Dendritic cell treated with granulocyte-macrophage colony-stimulating factor and Interleukin-4, amounts not matched to agents 40 ng/mL and 50 ng/mL, for 4 days (primary cell): ENCODE measurements at regions not wholly inside any gene's neighbourhood (a gene's known extent, or its start where the extent isn't known, plus 50 kb on each side); places are given as distances from the start of the nearest gene placed in this dataset.

Experiments used
- H3K27ac Mint-ChIP-seq: one replicate; pipeline ENCODE4 v1.8.0; 2022; ENCODE audit warnings: mild to moderate bottlenecking, mixed read lengths
- H3K27me3 Mint-ChIP-seq: one replicate; pipeline ENCODE4 v1.8.0; 2022; ENCODE audit warnings: mild to moderate bottlenecking, mixed read lengths
- H3K36me3 Mint-ChIP-seq: one replicate; pipeline ENCODE4 v1.8.0; 2022; ENCODE audit warnings: low read depth, mixed read lengths
- H3K4me1 Mint-ChIP-seq: one replicate; pipeline ENCODE4 v1.8.0; 2022; ENCODE audit warnings: low read depth, mixed read lengths
- H3K4me3 Mint-ChIP-seq: one replicate; pipeline ENCODE4 v1.8.0; 2022; ENCODE audit warnings: mild to moderate bottlenecking, moderate library complexity, mixed read lengths
- H3K9me3 Mint-ChIP-seq: one replicate; pipeline ENCODE4 v1.8.0; 2022; ENCODE audit warnings: mixed read lengths
- intact Hi-C: fragments of 100-400 bp; cut with micrococcal nuclease; formaldehyde crosslinking; loops from one replicate; pipeline ENCODE4 v1.15.0; 2022

DNA sequence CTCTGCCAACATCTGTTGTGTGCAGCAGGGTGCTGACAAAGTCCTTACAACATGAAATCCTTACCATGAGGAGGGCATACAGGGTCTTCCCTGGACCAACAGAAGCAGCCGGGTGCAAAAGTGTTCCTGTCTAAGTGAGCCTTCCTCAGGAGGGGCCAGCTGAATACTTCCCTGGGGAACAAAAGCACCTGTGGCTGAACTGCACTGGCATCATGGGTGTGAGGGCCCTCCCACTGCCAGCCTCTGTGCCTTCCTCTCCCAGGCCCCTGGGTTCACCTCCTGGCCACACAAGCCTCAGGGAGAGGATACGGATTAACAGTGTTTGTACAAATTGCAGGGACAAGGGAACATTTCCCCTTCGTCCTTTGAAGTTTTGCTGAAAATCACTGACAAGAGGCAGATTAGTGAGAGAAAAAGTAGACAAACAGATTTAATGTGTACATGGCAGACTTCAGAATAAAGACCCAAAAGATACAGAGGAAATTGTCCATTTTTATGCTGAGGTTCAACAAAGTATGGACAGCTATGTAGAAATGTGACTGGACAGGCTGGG lies 91.0 kb upstream of the PPM1J start:
- H3K27ac Mint-ChIP-seq = no peak overlapping the region
- peaks cover 38% of the 10 kb centered on the region for H3K27me3 Mint-ChIP-seq
- H3K9me3 Mint-ChIP-seq = no peaks in the 10 kb centered on the region
- intact Hi-C loops = loop anchor here (5.0 kb wide), 2 partner anchors 36 to 76 kb away; no protein-coding TSS in a partner anchor
- peaks cover 29% of the 10 kb centered on the region for H3K4me1 Mint-ChIP-seq
- H3K36me3 Mint-ChIP-seq = no peaks in the 10 kb centered on the region
- H3K4me3 Mint-ChIP-seq = no peak overlapping the region

GRCh38 chr1:112805155-112805853 lies 90.2 kb upstream of the PPM1J start:
- Mint-ChIP-seq H3K36me3 (no peaks in the 10 kb centered on the region), H3K27ac (no peak overlapping the region), H3K4me3 (no peak overlapping the region), H3K9me3 (no peaks in the 10 kb centered on the region), H3K4me1 (peaks cover 26% of the 10 kb centered on the region), H3K27me3 (peaks cover 29% of the 10 kb centered on the region)
- intact Hi-C loops = loop anchor here (5.0 kb wide), 2 partner anchors 37 to 77 kb away; no protein-coding TSS in a partner anchor

- no peaks in the 10 kb centered on the region for H3K36me3 Mint-ChIP-seq
- H3K4me1 Mint-ChIP-seq = peaks cover 14% of the 10 kb centered on the region
- H3K9me3 Mint-ChIP-seq = no peaks in the 10 kb centered on the region
- H3K4me3 Mint-ChIP-seq = no peak overlapping the region
- H3K27ac Mint-ChIP-seq = no peak overlapping the region
- peaks cover 26% of the 10 kb centered on the region for H3K27me3 Mint-ChIP-seq
- intact Hi-C loops = loop anchor here (1.0 kb wide), 1 partner anchor 88 kb away; no protein-coding TSS in a partner anchor
Observed at GRCh38 chr1:112803906-112804762, 89.0 kb upstream of the PPM1J start.

DNA sequence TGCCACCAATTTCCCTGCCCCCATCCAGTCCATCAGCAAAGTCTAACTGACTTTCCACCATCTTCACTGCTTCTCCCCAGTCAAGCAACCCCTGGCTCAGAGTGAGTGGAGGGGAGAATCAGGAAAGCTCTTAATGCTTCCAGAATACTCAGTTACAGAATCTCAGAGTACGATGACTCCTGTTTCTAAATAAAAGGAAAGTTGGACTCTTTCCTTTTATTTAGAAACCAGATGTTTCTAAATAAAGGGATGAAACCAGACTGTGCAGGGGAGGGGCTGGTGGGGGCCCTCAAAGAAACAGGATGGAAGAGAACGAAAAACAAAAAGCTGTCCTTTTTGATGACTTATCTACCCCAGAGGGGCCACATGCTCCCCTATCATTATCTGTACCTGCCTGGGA lies 85.2 kb upstream of the PPM1J start:
- intact Hi-C loops = no loop called here
- H3K27ac Mint-ChIP-seq = no peak overlapping the region
- peaks cover 11% of the 10 kb centered on the region for H3K4me1 Mint-ChIP-seq
- H3K36me3 Mint-ChIP-seq = no peaks in the 10 kb centered on the region
- H3K4me3 Mint-ChIP-seq = no peak overlapping the region
- H3K9me3 Mint-ChIP-seq = no peaks in the 10 kb centered on the region
- H3K27me3 Mint-ChIP-seq = peaks cover 17% of the 10 kb centered on the region

DNA sequence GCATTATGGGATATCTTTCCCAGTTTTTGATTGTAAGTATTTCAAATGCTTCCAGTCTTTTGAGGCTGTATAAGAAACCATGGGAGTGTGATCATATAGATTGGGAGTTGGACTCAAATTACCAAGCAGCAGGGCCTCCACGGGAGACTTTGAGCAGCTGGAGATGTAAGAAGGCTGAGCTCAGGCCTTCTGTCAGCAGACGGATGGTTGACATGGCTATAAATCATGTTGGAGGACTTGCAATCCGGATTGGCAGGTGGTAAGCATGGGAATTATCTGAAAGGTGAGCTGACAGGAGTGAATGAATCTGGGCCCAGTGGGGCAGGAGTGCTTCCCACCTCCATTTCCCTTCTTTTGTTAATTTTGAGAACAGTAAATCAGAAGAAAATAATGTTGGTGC lies 83.2 kb upstream of the PPM1J start:
- no peaks in the 10 kb centered on the region for H3K36me3 Mint-ChIP-seq
- no peaks in the 10 kb centered on the region for H3K9me3 Mint-ChIP-seq
- peaks cover 20% of the 10 kb centered on the region for H3K4me1 Mint-ChIP-seq
- H3K27me3 Mint-ChIP-seq = peaks cover 8% of the 10 kb centered on the region
- intact Hi-C loops = loop anchor here (10.0 kb wide), 1 partner anchor 413 kb away; no protein-coding TSS in a partner anchor
- H3K4me3 Mint-ChIP-seq = no peak overlapping the region
- no peak overlapping the region for H3K27ac Mint-ChIP-seq

- Mint-ChIP-seq H3K4me3 (no peak overlapping the region), H3K27me3 (peaks cover 5% of the 10 kb centered on the region), H3K4me1 (peaks cover 19% of the 10 kb centered on the region), H3K9me3 (no peaks in the 10 kb centered on the region), H3K27ac (no peak overlapping the region), H3K36me3 (no peaks in the 10 kb centered on the region)
- intact Hi-C loops = loop anchor here (10.0 kb wide), 1 partner anchor 412 kb away; no protein-coding TSS in a partner anchor
Observed at GRCh38 chr1:112797224-112797623, 82.1 kb upstream of the PPM1J start.

GRCh38 chr1:112794654-112795239 lies 79.6 kb upstream of the PPM1J start:
- Mint-ChIP-seq H3K4me1 (peaks cover 8% of the 10 kb centered on the region), H3K9me3 (no peaks in the 10 kb centered on the region), H3K36me3 (no peaks in the 10 kb centered on the region), H3K4me3 (no peak overlapping the region), H3K27me3 (peaks cover 8% of the 10 kb centered on the region), H3K27ac (no peak overlapping the region)
- intact Hi-C loops = loop anchor here (10.0 kb wide), 1 partner anchor 410 kb away; no protein-coding TSS in a partner anchor

DNA sequence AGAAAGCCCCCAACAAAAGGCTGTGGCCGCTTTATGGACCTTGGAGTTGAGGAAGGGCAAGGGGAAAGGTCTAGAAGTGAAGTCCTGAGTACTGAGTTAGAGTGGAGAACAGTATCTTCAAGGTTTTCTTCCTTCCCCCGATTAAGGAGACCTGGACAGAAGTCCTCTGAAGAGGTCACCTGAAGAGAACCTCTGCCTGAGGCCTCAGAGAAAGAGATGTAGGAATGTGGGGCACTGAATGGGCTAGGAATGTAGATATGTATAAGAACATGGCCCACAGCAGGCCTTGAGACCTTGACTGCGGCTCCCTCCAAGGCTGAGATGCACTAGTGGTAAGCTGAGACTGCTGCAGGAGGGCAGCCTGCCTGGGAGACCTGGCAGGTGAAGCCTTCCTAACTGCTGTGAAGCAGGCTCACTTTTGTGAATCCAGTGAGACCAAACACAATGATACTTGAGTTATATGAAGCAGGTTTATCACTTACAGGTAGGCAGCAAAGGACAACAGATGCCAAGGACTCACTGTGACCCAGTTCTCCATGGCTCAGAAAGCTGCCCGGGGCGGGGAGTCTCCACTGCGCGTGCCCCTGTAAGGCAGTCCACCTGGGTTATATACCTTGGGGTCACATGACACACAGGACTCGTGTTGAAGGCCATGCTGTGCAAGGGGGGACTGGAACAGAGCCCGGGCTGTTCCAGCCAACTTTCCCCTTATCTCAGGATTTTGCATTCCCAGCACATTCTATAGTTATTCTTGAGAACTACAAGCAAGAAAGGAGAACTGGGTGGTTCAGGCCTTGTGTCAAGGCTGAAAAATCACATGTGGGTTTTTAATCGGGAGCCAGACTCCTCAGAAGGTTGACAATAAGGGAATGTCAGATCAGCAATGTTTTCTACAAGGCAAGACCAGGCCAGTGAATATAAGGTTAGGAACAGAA lies 78.8 kb upstream of the PPM1J start:
- Mint-ChIP-seq H3K27ac (no peak overlapping the region), H3K27me3 (peaks cover 8% of the 10 kb centered on the region), H3K4me1 (peaks cover 8% of the 10 kb centered on the region), H3K4me3 (no peak overlapping the region), H3K9me3 (no peaks in the 10 kb centered on the region), H3K36me3 (no peaks in the 10 kb centered on the region)
- intact Hi-C loops = loop anchor here (10.0 kb wide), 1 partner anchor 409 kb away; no protein-coding TSS in a partner anchor

- Mint-ChIP-seq H3K4me1 (peaks cover 8% of the 10 kb centered on the region), H3K27me3 (peaks cover 9% of the 10 kb centered on the region), H3K27ac (no peak overlapping the region), H3K36me3 (no peaks in the 10 kb centered on the region), H3K9me3 (no peaks in the 10 kb centered on the region), H3K4me3 (no peak overlapping the region)
- intact Hi-C loops = loop anchor here (10.0 kb wide), 1 partner anchor 407 kb away; no protein-coding TSS in a partner anchor
Observed at GRCh38 chr1:112791723-112792104, 76.6 kb upstream of the PPM1J start.

DNA sequence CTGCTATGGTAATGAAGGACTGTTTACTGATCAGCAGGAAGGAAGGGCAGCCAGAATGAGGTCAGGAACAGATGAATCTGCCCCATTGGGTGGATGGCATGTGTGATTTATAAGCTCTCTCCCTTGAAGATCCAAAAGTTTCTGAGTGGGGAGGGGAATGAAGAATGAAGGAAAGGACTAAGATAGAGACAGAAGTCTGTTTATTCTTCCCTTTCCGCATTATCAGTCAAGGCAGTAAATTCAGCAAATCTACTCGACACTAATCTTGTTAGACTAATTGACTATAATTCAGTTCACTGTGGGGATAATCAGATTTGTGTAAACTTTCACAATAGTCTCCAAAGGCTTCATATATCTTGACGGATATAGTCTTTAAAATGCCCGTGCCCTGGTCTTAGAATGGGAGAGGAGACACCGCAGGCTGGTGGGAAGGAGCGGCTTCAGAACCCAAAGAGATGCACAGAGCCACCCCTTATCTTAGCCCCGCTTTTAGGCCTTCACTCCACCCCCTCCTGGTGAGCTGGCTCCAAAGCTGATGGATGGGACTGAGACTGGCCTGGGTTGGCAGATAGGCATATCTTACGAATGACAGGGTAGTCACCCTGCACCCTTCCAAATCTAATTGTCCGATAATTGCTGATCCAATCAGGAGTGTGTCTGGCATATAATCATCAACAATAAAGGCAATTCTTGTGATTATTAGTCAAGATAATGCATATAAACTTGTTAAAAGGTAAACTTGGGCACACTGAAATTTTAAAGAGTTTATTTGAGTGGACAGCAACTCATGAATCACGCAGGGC lies 76.0 kb upstream of the PPM1J start:
- intact Hi-C loops = loop anchor here (10.0 kb wide), 1 partner anchor 406 kb away; no protein-coding TSS in a partner anchor
- Mint-ChIP-seq H3K9me3 (no peaks in the 10 kb centered on the region), H3K27ac (no peak overlapping the region), H3K27me3 (peaks cover 7% of the 10 kb centered on the region), H3K4me3 (no peak overlapping the region), H3K36me3 (no peaks in the 10 kb centered on the region), H3K4me1 (peaks cover 8% of the 10 kb centered on the region)

- H3K4me3 Mint-ChIP-seq = no peak overlapping the region
Observed at GRCh38 chr1:112788561-112788960, 73.4 kb upstream of the PPM1J start.

DNA sequence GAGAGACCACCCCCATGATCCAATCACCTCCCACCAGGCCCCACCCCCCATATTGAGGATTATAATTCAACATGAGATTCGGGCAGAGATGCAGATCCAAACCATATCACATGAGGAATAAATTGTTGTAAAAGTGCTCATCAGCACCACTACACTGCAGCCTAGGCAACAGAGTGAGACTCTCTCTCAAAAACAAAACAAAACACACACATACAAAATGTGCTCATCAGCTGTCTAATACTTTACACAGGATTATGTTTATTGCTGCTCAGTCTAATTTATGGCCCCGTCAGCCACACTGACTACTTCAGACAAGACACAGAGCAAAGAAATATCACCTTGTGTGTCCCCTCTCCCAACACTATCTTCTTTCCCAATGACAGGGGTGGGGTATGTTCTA lies 72.9 kb upstream of the PPM1J start:
- H3K36me3 Mint-ChIP-seq = no peaks in the 10 kb centered on the region
- intact Hi-C loops = no loop called here
- peaks cover 5% of the 10 kb centered on the region for H3K4me1 Mint-ChIP-seq
- H3K4me3 Mint-ChIP-seq = no peak overlapping the region
- H3K27me3 Mint-ChIP-seq = peaks cover 7% of the 10 kb centered on the region
- no peak overlapping the region for H3K27ac Mint-ChIP-seq
- H3K9me3 Mint-ChIP-seq = no peaks in the 10 kb centered on the region

More at GRCh38 chr1:112788561-112788960, 73.4 kb upstream of the PPM1J start:
- Mint-ChIP-seq H3K4me1 (peaks cover under 1% of the 10 kb centered on the region), H3K9me3 (no peaks in the 10 kb centered on the region), H3K27me3 (peaks cover 7% of the 10 kb centered on the region), H3K27ac (no peak overlapping the region), H3K36me3 (no peaks in the 10 kb centered on the region)
- intact Hi-C loops = no loop called here
